K562 (cell line): ENCODE measurements at regions not wholly inside any gene's neighbourhood (a gene's known extent, or its start where the extent isn't known, plus 50 kb on each side); places are given as distances from the start of the nearest gene placed in this dataset.

ENCODE experiments used
- CREM ChIP-seq: IDR thresholded peaks from 2 replicates; pipeline ENCODE4 v1.6.1; 2014; ENCODE audit warnings: antibody characterized with exemption, low read depth
- ETV5 ChIP-seq: sonication (generic); formaldehyde crosslinking; IDR thresholded peaks from 2 replicates; pipeline ENCODE4 v1.4.0; 2020; ENCODE audit warnings: low read depth, mild to moderate bottlenecking, missing genetic modification reagents
- EWSR1 ChIP-seq: fragments of 450-650 bp; IDR thresholded peaks from 2 replicates; pipeline ENCODE4 v1.6.1; 2018; ENCODE audit warnings: borderline replicate concordance, mild to moderate bottlenecking, low read depth, moderate library complexity; ENCODE audit not compliant: partially characterized antibody
- FOXA1 ChIP-seq: fragments of 450-650 bp; IDR thresholded peaks from 2 replicates; pipeline ENCODE4 v1.6.1; 2016; ENCODE audit warnings: mild to moderate bottlenecking, borderline replicate concordance
- FOXP1 ChIP-seq: sonication (generic); formaldehyde crosslinking; IDR thresholded peaks from 2 replicates; pipeline ENCODE4 v1.8.0; 2022; ENCODE audit warnings: mild to moderate bottlenecking, missing genetic modification reagents
- HDAC2 ChIP-seq: fragments of 450-650 bp; IDR thresholded peaks from 2 replicates; pipeline ENCODE4 v1.6.1; 2016; ENCODE audit warnings: mild to moderate bottlenecking
- JUN ChIP-seq, 2 experiments: sonication (generic) in 1 of 2; formaldehyde crosslinking in 1 of 2; IDR thresholded peaks; 2 replicates each; pipeline versions ENCODE4 v1.6.1 to v1.8.0; 2012 to 2022; ENCODE audit warnings: borderline replicate concordance in 2 of 2, mild to moderate bottlenecking in 2 of 2, improper control_type of control experiment in 1 of 2, low read depth in 1 of 2, low read length in 1 of 2, missing genetic modification reagents in 1 of 2
- KDM1A ChIP-seq, 2 experiments: fragments of 450-650 bp; IDR thresholded peaks; 2 replicates each; pipeline ENCODE4 v1.6.1; 2016; ENCODE audit warnings: mild to moderate bottlenecking in 2 of 2
- MCM3 ChIP-seq: fragments of 450-650 bp; IDR thresholded peaks from 2 replicates; pipeline ENCODE4 v1.6.1; 2016
- NFIC ChIP-seq: fragments of 450-650 bp; IDR thresholded peaks from 2 replicates; pipeline ENCODE4 v1.6.1; 2017; ENCODE audit warnings: mild to moderate bottlenecking, inconsistent platforms
- NR2F6 ChIP-seq: fragments of 450-650 bp; formaldehyde crosslinking; IDR thresholded peaks from 2 replicates; pipeline ENCODE4 v1.4.0; 2020; ENCODE audit warnings: mild to moderate bottlenecking
- PRMT5 ChIP-seq: sonication (generic); formaldehyde crosslinking; IDR thresholded peaks from 2 replicates; pipeline ENCODE4 v1.5.0; 2020; ENCODE audit warnings: missing genetic modification reagents
- PTTG1 ChIP-seq: fragments of 450-650 bp; IDR thresholded peaks from 2 replicates; pipeline ENCODE4 v1.6.1; 2016; ENCODE audit warnings: low read depth, mild to moderate bottlenecking, missing genetic modification characterization, missing compliant biosample characterization
- SMAD2 ChIP-seq: fragments of 150-350 bp; IDR thresholded peaks from 2 replicates; pipeline ENCODE4 v1.6.1; 2014; ENCODE audit warnings: low read depth, mild to moderate bottlenecking, low read length
- SMARCE1 ChIP-seq: fragments of 450-650 bp; IDR thresholded peaks from 2 replicates; pipeline ENCODE4 v1.7.1; 2016; ENCODE audit warnings: mild to moderate bottlenecking
- TEAD1 ChIP-seq, 2 experiments: fragments of 450-650 bp in 1 of 2; sonication (generic) in 1 of 2; formaldehyde crosslinking; IDR thresholded peaks; 2 replicates each; pipeline versions ENCODE4 v1.4.0 to v1.8.0; 2020 to 2022; ENCODE audit warnings: mild to moderate bottlenecking in 2 of 2, missing genetic modification reagents in 1 of 2
- TEAD4 ChIP-seq, 2 experiments: sonication (generic) in 1 of 2; formaldehyde crosslinking in 1 of 2; IDR thresholded peaks; 2 replicates each; pipeline versions ENCODE4 v1.6.1 to v1.8.0; 2012 to 2022; ENCODE audit warnings: borderline replicate concordance in 1 of 2, inconsistent platforms in 1 of 2, low read length in 1 of 2, mild to moderate bottlenecking in 1 of 2, missing genetic modification reagents in 1 of 2
- USF2 ChIP-seq: sonication (generic); formaldehyde crosslinking; IDR thresholded peaks from 2 replicates; pipeline ENCODE4 v1.5.0; 2020; ENCODE audit warnings: missing genetic modification reagents
- ZNF184 ChIP-seq: sonication (generic); formaldehyde crosslinking; IDR thresholded peaks from 2 replicates; pipeline ENCODE4 v1.5.0; 2020; ENCODE audit warnings: missing genetic modification reagents
- ZNF583 ChIP-seq: fragments of 250-450 bp; sonication (Bioruptor Pico); IDR thresholded peaks from 2 replicates; pipeline ENCODE4 v1.4.0; 2020
- ZNF766 ChIP-seq: fragments of 200-800 bp; sonication (Bioruptor generic); conservative IDR thresholded peaks from 2 replicates; pipeline ENCODE4 v1.6.1; 2016; ENCODE audit warnings: missing genetic modification characterization, missing compliant biosample characterization
- TF ChIP-seq, protein P1 (sequence below), 2 experiments: fragments of 450-650 bp; IDR thresholded peaks; 2 replicates each; pipeline ENCODE4 v1.6.1; 2018; ENCODE audit warnings: mild to moderate bottlenecking in 2 of 2, low read depth in 1 of 2; ENCODE audit not compliant: partially characterized antibody in 2 of 2
- TF ChIP-seq, protein P2 (sequence below): sonication (generic); formaldehyde crosslinking; IDR thresholded peaks from 2 replicates; pipeline ENCODE4 v1.8.1; 2022; ENCODE audit warnings: missing genetic modification reagents

- TF ChIP-seq USF2 (CRISPR knock-in tag), result 0 out of 2 replicates have a peak, but pooled peaks have one; percentile 25
- TF ChIP-seq FOXP1 (CRISPR knock-in tag), result peak; percentile 52; the same call in 1 of the 2 replicates
- TF ChIP-seq TEAD4 (IDR thresholded peaks at IDR 0.05; ENCODE audit: low read length), result peak; percentile 53; the same call in 1 of the 2 replicates
- TF ChIP-seq TEAD4 (CRISPR knock-in tag; IDR thresholded peaks at IDR 0.05; ENCODE audit: borderline replicate concordance), result no peak
- TF ChIP-seq ZNF766 (CRISPR knock-in tag), result 0 out of 2 replicates have a peak, but pooled peaks have one; percentile 32
- TF ChIP-seq HDAC2, result 0 out of 2 replicates have a peak, but pooled peaks have one; percentile 31
- TF ChIP-seq NR2F6, result no peak
- TF ChIP-seq TEAD1 (CRISPR knock-in tag; IDR thresholded peaks at IDR 0.05), result peak in 1 of 2 experiments; percentile 93; a peak in 2 of 4 replicates
- no peak for TF ChIP-seq ZNF184 (CRISPR knock-in tag)
- TF ChIP-seq NFIC, result peak; percentile 4; the same call in 1 of the 2 replicates
- no peak for TF ChIP-seq PTTG1 (tag)
- TF ChIP-seq PRMT5, result no peak
- TF ChIP-seq KDM1A (IDR thresholded peaks at IDR 0.05), result no peak
- TF ChIP-seq SMAD2, result no peak
- TF ChIP-seq FOXA1, result no peak
- peak; percentile 42; the same call in 1 of the 2 replicates for TF ChIP-seq CREM
- 0 out of 2 replicates have a peak, but pooled peaks have one; percentile 23 for TF ChIP-seq ZNF583 (CRISPR knock-in tag)
- no peak for TF ChIP-seq JUN (IDR thresholded peaks at IDR 0.05; ENCODE audit: borderline replicate concordance, low read depth, low read length)
- 0 out of 2 replicates have a peak, but pooled peaks have one; percentile 59 for TF ChIP-seq JUN (CRISPR knock-in tag; IDR thresholded peaks at IDR 0.05; ENCODE audit: borderline replicate concordance)
- TF ChIP-seq SMARCE1, result peak; percentile 20; the same call in 1 of the 2 replicates
- TF ChIP-seq EWSR1, result no peak
- no peak for TF ChIP-seq MCM3
- 0 out of 2 replicates have a peak, but pooled peaks have one; percentile 55 for TF ChIP-seq ETV5 (CRISPR knock-in tag)
- TF ChIP-seq, protein P1, sequence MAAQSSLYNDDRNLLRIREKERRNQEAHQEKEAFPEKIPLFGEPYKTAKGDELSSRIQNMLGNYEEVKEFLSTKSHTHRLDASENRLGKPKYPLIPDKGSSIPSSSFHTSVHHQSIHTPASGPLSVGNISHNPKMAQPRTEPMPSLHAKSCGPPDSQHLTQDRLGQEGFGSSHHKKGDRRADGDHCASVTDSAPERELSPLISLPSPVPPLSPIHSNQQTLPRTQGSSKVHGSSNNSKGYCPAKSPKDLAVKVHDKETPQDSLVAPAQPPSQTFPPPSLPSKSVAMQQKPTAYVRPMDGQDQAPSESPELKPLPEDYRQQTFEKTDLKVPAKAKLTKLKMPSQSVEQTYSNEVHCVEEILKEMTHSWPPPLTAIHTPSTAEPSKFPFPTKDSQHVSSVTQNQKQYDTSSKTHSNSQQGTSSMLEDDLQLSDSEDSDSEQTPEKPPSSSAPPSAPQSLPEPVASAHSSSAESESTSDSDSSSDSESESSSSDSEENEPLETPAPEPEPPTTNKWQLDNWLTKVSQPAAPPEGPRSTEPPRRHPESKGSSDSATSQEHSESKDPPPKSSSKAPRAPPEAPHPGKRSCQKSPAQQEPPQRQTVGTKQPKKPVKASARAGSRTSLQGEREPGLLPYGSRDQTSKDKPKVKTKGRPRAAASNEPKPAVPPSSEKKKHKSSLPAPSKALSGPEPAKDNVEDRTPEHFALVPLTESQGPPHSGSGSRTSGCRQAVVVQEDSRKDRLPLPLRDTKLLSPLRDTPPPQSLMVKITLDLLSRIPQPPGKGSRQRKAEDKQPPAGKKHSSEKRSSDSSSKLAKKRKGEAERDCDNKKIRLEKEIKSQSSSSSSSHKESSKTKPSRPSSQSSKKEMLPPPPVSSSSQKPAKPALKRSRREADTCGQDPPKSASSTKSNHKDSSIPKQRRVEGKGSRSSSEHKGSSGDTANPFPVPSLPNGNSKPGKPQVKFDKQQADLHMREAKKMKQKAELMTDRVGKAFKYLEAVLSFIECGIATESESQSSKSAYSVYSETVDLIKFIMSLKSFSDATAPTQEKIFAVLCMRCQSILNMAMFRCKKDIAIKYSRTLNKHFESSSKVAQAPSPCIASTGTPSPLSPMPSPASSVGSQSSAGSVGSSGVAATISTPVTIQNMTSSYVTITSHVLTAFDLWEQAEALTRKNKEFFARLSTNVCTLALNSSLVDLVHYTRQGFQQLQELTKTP (IDR thresholded peaks at IDR 0.05; ENCODE audit: low read depth in 1 of 2, partially characterized antibody in 2 of 2), result peak in 1 of 2 experiments; percentile 46
- TF ChIP-seq, protein P2, sequence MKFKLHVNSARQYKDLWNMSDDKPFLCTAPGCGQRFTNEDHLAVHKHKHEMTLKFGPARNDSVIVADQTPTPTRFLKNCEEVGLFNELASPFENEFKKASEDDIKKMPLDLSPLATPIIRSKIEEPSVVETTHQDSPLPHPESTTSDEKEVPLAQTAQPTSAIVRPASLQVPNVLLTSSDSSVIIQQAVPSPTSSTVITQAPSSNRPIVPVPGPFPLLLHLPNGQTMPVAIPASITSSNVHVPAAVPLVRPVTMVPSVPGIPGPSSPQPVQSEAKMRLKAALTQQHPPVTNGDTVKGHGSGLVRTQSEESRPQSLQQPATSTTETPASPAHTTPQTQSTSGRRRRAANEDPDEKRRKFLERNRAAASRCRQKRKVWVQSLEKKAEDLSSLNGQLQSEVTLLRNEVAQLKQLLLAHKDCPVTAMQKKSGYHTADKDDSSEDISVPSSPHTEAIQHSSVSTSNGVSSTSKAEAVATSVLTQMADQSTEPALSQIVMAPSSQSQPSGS (CRISPR knock-in tag), result no peak
Measured at GRCh38 chr2:61763605-61764034, 90.2 kb downstream of the FAM161A start (continued).
